AG10803 (cell line): ENCODE measurements at regions not wholly inside any gene's neighbourhood (a gene's known extent, or its start where the extent isn't known, plus 50 kb on each side); places are given as distances from the start of the nearest gene placed in this dataset.

Experiments used
- DNase-seq: peaks from one replicate; pipeline ENCODE4 v3.0.0; 2010; ENCODE audit warnings: low read depth
- H3K4me3 ChIP-seq: 2 replicates; pipeline ENCODE4 v1.5.1; 2011; ENCODE audit warnings: mild to moderate bottlenecking, low read length, control low read depth
- CTCF ChIP-seq: conservative IDR thresholded peaks from 2 replicates; pipeline ENCODE4 v1.5.1; 2011; ENCODE audit warnings: mild to moderate bottlenecking, low read length, control low read depth, inconsistent platforms

- no peak overlapping the region for H3K4me3 ChIP-seq
- no peak for TF ChIP-seq CTCF
- no peak for DNase-seq
These were observed 95.5 kb upstream of the CHRNA7 start for GRCh38 chr15:31934821-31935220.

- no peak for DNase-seq
- no peak for TF ChIP-seq CTCF
- no peak overlapping the region for H3K4me3 ChIP-seq
These were observed 76.8 kb upstream of the CHRNA7 start for GRCh38 chr15:31953478-31953877.

- H3K4me3 ChIP-seq, result no peak overlapping the region
- TF ChIP-seq CTCF, result no peak
- DNase-seq, result no peak
These were observed 75.7 kb upstream of the CHRNA7 start for GRCh38 chr15:31954374-31955172.

GRCh38 chr15:31955734-31956133 is 74.6 kb upstream of the CHRNA7 start:
- no peak for TF ChIP-seq CTCF
- H3K4me3 ChIP-seq, result no peak overlapping the region
- DNase-seq, result no peak

- H3K4me3 ChIP-seq, result no peak overlapping the region
- peak; percentile 18 for DNase-seq
- TF ChIP-seq CTCF, result no peak
These were observed 72.7 kb upstream of the CHRNA7 start for GRCh38 chr15:31957581-31957980.

GRCh38 chr15:31964586-31965307 is 65.6 kb upstream of the CHRNA7 start:
- DNase-seq, result no peak
- no peak for TF ChIP-seq CTCF
- no peak overlapping the region for H3K4me3 ChIP-seq

GRCh38 chr15:31970007-31970406 is 60.3 kb upstream of the CHRNA7 start:
- TF ChIP-seq CTCF, result no peak
- no peak overlapping the region for H3K4me3 ChIP-seq
- no peak for DNase-seq
